ENCODE measurements at regions not wholly inside any gene's neighbourhood (a gene's known extent, or its start where the extent isn't known, plus 50 kb on each side); places are given as distances from the start of the nearest gene placed in this dataset.

DNA sequence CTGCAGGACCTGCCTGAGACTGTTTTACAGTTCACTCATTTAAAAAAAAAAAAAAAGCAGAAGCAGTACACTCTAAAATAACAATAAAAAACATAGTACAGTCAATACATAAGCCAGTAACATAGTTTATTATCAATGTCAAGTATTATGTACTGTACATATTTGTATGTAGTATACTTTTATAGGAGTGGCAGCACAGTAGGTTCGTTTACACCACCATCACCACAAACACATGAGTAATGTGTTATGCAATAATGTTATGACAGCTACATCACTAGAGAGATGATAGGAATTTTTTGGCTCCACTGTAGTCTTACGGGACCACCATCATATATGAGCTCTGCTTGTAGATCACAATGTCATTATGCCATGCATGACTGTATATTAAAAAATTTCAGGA lies 462.8 kb downstream of the ISL1 start:
- TF ChIP-seq, protein P1, sequence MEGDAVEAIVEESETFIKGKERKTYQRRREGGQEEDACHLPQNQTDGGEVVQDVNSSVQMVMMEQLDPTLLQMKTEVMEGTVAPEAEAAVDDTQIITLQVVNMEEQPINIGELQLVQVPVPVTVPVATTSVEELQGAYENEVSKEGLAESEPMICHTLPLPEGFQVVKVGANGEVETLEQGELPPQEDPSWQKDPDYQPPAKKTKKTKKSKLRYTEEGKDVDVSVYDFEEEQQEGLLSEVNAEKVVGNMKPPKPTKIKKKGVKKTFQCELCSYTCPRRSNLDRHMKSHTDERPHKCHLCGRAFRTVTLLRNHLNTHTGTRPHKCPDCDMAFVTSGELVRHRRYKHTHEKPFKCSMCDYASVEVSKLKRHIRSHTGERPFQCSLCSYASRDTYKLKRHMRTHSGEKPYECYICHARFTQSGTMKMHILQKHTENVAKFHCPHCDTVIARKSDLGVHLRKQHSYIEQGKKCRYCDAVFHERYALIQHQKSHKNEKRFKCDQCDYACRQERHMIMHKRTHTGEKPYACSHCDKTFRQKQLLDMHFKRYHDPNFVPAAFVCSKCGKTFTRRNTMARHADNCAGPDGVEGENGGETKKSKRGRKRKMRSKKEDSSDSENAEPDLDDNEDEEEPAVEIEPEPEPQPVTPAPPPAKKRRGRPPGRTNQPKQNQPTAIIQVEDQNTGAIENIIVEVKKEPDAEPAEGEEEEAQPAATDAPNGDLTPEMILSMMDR (IDR thresholded peaks at IDR 0.05), result no peak
- TF ChIP-seq EZH2 (IDR thresholded peaks at IDR 0.05), result no peak
- TF ChIP-seq EZH2phosphoT487 (IDR thresholded peaks at IDR 0.05), result no peak
